ENCODE measurements at regions not wholly inside any gene's neighbourhood (a gene's known extent, or its start where the extent isn't known, plus 50 kb on each side); places are given as distances from the start of the nearest gene placed in this dataset.

DNA sequence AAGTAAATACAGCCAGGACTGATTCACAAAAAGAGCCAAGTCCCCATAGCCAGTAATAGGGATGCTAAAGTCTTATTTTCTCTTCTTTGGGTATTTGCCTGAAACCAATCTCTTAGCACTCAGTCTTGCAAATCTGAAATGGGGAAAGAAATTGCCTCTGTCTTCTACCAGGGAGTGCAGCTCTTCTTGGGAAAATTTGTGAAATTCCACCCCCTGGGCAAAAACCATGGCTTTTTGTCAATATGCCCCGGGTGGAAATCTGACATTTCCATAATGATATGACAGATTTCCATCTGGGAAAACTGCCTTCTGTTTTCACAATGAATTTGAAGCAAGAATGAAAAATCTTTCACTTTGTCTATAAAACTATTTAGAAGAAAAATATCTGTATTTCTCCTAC lies 628.1 kb downstream of the BCL11A start:
- Histone ChIP-seq H3K36me3 (ENCODE audit: insufficient read depth, low read length) (no peaks in the 10 kb centered on the region), H3K79me2 (ENCODE audit: insufficient read depth, low read length) (no peaks in the 10 kb centered on the region), H3K4me1 (ENCODE audit: insufficient read depth, low read length) (peaks cover 32% of the 10 kb centered on the region), H3K9ac (ENCODE audit: low read depth, low read length) (no peak overlapping the region), H4K20me1 (ENCODE audit: insufficient read depth, low read length) (no peaks in the 10 kb centered on the region), H3K27ac (ENCODE audit: low read length) (no peak overlapping the region), H2AFZ (ENCODE audit: low read depth, low read length) (no peak overlapping the region), H3K9me3 (ENCODE audit: insufficient read depth, low read length, severe bottlenecking) (no peaks in the 10 kb centered on the region), H3K4me2 (ENCODE audit: insufficient read depth, low read length) (no peak overlapping the region), H3K4me3 (ENCODE audit: low read depth in 1 of 2, low read length in 2 of 2) (no peak overlapping the region), H3K27me3 (ENCODE audit: insufficient read depth, low read length, poor library complexity) (no peaks in the 10 kb centered on the region)
- no peak for ATAC-seq (ENCODE audit: insufficient read depth, low read depth)
- TF ChIP-seq, protein P1, sequence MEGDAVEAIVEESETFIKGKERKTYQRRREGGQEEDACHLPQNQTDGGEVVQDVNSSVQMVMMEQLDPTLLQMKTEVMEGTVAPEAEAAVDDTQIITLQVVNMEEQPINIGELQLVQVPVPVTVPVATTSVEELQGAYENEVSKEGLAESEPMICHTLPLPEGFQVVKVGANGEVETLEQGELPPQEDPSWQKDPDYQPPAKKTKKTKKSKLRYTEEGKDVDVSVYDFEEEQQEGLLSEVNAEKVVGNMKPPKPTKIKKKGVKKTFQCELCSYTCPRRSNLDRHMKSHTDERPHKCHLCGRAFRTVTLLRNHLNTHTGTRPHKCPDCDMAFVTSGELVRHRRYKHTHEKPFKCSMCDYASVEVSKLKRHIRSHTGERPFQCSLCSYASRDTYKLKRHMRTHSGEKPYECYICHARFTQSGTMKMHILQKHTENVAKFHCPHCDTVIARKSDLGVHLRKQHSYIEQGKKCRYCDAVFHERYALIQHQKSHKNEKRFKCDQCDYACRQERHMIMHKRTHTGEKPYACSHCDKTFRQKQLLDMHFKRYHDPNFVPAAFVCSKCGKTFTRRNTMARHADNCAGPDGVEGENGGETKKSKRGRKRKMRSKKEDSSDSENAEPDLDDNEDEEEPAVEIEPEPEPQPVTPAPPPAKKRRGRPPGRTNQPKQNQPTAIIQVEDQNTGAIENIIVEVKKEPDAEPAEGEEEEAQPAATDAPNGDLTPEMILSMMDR (IDR thresholded peaks at IDR 0.05; ENCODE audit: borderline replicate concordance, extremely low read depth, low read length, poor library complexity, severe bottlenecking): no peak
- TF ChIP-seq EZH2 (IDR thresholded peaks at IDR 0.05; ENCODE audit: borderline replicate concordance, low read depth, low read length, severe bottlenecking): no peak
- DNase-seq: no peak

DNA sequence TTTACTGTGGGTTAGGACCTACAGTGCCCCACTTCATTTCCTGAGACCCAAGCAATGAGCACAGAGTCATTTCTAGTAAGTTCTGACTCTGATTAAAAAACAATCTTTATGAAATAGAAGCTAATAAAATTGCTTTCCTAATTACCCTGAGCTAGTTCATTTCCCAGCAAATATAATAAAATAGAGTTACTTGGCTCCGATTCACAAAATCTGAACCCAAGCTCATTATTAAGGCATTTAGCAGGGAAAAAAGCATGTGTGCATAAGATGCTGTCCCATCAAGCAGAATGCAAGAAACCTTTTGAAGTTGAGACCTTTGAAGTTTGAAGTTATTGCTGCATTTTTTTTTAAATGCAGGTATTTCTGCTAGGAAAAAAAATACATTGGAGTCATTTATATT lies 629.1 kb downstream of the BCL11A start:
- Histone ChIP-seq H3K9me3 (ENCODE audit: insufficient read depth, low read length, severe bottlenecking) (no peaks in the 10 kb centered on the region), H3K4me3 (ENCODE audit: low read depth in 1 of 2, low read length in 2 of 2) (no peak overlapping the region), H3K4me2 (ENCODE audit: insufficient read depth, low read length) (no peak overlapping the region), H3K9ac (ENCODE audit: low read depth, low read length) (no peak overlapping the region), H3K4me1 (ENCODE audit: insufficient read depth, low read length) (peaks cover 37% of the 10 kb centered on the region), H2AFZ (ENCODE audit: low read depth, low read length) (no peak overlapping the region), H3K27ac (ENCODE audit: low read length) (no peak overlapping the region), H4K20me1 (ENCODE audit: insufficient read depth, low read length) (no peaks in the 10 kb centered on the region), H3K36me3 (ENCODE audit: insufficient read depth, low read length) (no peaks in the 10 kb centered on the region), H3K27me3 (ENCODE audit: insufficient read depth, low read length, poor library complexity) (no peaks in the 10 kb centered on the region), H3K79me2 (ENCODE audit: insufficient read depth, low read length) (no peaks in the 10 kb centered on the region)
- ATAC-seq (ENCODE audit: insufficient read depth, low read depth) (no peak), DNase-seq (no peak)
- TF ChIP-seq EZH2 (IDR thresholded peaks at IDR 0.05; ENCODE audit: borderline replicate concordance, low read depth, low read length, severe bottlenecking): no peak
- TF ChIP-seq, protein P1 (IDR thresholded peaks at IDR 0.05; ENCODE audit: borderline replicate concordance, extremely low read depth, low read length, poor library complexity, severe bottlenecking): no peak

DNA sequence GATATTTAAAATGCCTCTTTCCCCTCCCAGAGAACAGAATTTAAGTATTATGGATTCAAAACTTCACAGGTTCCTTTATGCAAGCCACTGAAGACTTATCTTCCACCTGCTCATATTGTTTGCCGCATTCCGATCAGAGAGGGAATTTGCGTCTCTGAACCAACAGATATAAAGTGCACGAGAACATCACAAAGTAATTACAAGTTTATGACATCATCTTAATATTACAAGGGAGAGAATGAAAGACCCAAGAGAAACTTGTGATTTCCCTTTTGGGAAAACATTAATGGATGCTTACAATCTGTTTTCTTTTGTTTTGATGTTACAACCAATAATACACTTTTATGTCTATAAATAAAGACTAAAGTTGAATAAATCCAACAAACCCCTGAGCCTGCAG lies 631.0 kb downstream of the BCL11A start:
- Histone ChIP-seq H3K79me2 (ENCODE audit: insufficient read depth, low read length) (no peaks in the 10 kb centered on the region), H3K9ac (ENCODE audit: low read depth, low read length) (no peak overlapping the region), H2AFZ (ENCODE audit: low read depth, low read length) (no peak overlapping the region), H3K4me3 (ENCODE audit: low read depth in 1 of 2, low read length in 2 of 2) (no peak overlapping the region), H3K27ac (ENCODE audit: low read length) (no peak overlapping the region), H3K9me3 (ENCODE audit: insufficient read depth, low read length, severe bottlenecking) (no peaks in the 10 kb centered on the region), H4K20me1 (ENCODE audit: insufficient read depth, low read length) (no peaks in the 10 kb centered on the region), H3K27me3 (ENCODE audit: insufficient read depth, low read length, poor library complexity) (no peaks in the 10 kb centered on the region), H3K4me1 (ENCODE audit: insufficient read depth, low read length) (peaks cover 39% of the 10 kb centered on the region), H3K36me3 (ENCODE audit: insufficient read depth, low read length) (no peaks in the 10 kb centered on the region), H3K4me2 (ENCODE audit: insufficient read depth, low read length) (no peak overlapping the region)
- no peak for DNase-seq
- no peak for ATAC-seq (ENCODE audit: insufficient read depth, low read depth)
- no peak for TF ChIP-seq EZH2 (IDR thresholded peaks at IDR 0.05; ENCODE audit: borderline replicate concordance, low read depth, low read length, severe bottlenecking)
- TF ChIP-seq, protein P1 (IDR thresholded peaks at IDR 0.05; ENCODE audit: borderline replicate concordance, extremely low read depth, low read length, poor library complexity, severe bottlenecking): no peak

DNA sequence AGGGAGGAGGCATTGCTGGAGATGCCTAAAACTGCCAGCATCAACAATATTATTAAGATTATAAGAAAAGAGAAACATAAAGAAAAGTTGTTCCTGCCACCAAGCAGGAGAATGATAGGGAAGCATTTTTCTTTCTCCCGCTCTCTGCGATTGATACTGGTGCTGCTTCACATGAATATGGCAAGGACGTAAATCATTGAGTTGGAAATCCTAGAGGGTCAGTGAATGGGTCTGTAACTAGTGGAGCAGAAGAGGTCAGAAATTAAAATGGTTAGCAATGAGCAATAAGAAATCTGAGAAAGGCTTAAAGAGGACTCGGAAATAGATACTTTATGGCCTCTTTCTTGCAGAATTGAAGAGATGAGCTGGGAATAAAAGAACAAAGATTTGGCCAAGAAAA lies 631.7 kb downstream of the BCL11A start:
- Histone ChIP-seq H3K9ac (ENCODE audit: low read depth, low read length) (no peak overlapping the region), H3K4me3 (ENCODE audit: low read depth in 1 of 2, low read length in 2 of 2) (no peak overlapping the region), H3K27ac (ENCODE audit: low read length) (peak overlapping the region; percentile 83; the same call in 1 of the 2 replicates), H3K4me2 (ENCODE audit: insufficient read depth, low read length) (no peak overlapping the region), H3K36me3 (ENCODE audit: insufficient read depth, low read length) (no peaks in the 10 kb centered on the region), H4K20me1 (ENCODE audit: insufficient read depth, low read length) (no peaks in the 10 kb centered on the region), H3K4me1 (ENCODE audit: insufficient read depth, low read length) (peaks cover 39% of the 10 kb centered on the region), H3K27me3 (ENCODE audit: insufficient read depth, low read length, poor library complexity) (no peaks in the 10 kb centered on the region), H2AFZ (ENCODE audit: low read depth, low read length) (no peak overlapping the region), H3K9me3 (ENCODE audit: insufficient read depth, low read length, severe bottlenecking) (no peaks in the 10 kb centered on the region), H3K79me2 (ENCODE audit: insufficient read depth, low read length) (no peaks in the 10 kb centered on the region)
- no peak for TF ChIP-seq EZH2 (IDR thresholded peaks at IDR 0.05; ENCODE audit: borderline replicate concordance, low read depth, low read length, severe bottlenecking)
- TF ChIP-seq, protein P1 (IDR thresholded peaks at IDR 0.05; ENCODE audit: borderline replicate concordance, extremely low read depth, low read length, poor library complexity, severe bottlenecking): no peak
- DNase-seq (no peak), ATAC-seq (ENCODE audit: insufficient read depth, low read depth) (no peak)
